Spinal cord (tissue), 9 donors: ENCODE measurements at regions not wholly inside any gene's neighbourhood (a gene's known extent, or its start where the extent isn't known, plus 50 kb on each side); places are given as distances from the start of the nearest gene placed in this dataset.

Experiments
- DNase-seq, 6 donors: peaks; one replicate each; pipeline versions ENCODE4 v3.0.0 to v3.0.0-alpha.2; 2013 to 2015; ENCODE audit warnings: low spot score in 6 of 6, low read depth in 4 of 6
- H3K27ac ChIP-seq: one replicate; pipeline ENCODE4 v1.5.1; 2013; ENCODE audit warnings: low read depth, low read length, control low read depth
- H3K27me3 ChIP-seq: one replicate; pipeline ENCODE4 v1.6.1; 2013; ENCODE audit warnings: low read length; ENCODE audit not compliant: control insufficient read depth, insufficient read depth
- H3K36me3 ChIP-seq: one replicate; pipeline ENCODE4 v1.6.1; 2013; ENCODE audit warnings: low read length; ENCODE audit not compliant: control insufficient read depth, insufficient read depth
- H3K4me1 ChIP-seq: one replicate; pipeline ENCODE4 v1.6.1; 2013; ENCODE audit warnings: low read length; ENCODE audit not compliant: control insufficient read depth, insufficient read depth
- H3K4me3 ChIP-seq: one replicate; pipeline ENCODE4 v1.5.1; 2013; ENCODE audit warnings: low read depth, low read length, control low read depth
- H3K9me3 ChIP-seq: one replicate; pipeline ENCODE4 v1.6.1; 2013; ENCODE audit warnings: low read length; ENCODE audit not compliant: control insufficient read depth, insufficient read depth
- WGBS: methylation state at CpG from one replicate; pipeline ENCODE4 v1.1.5; 2013; ENCODE audit warnings: missing lambda C conversion rate; ENCODE audit not compliant: insufficient coverage; 5-methylcytosine and 5-hydroxymethylcytosine counted together
- donor health status: healthy.

GRCh38 chr3:161821591-161821990, 325.0 kb downstream of the OTOL1 start:
- Histone ChIP-seq H3K9me3 (no peaks in the 10 kb centered on the region), H3K27ac (no peak overlapping the region), H3K4me3 (no peak overlapping the region), H3K27me3 (no peaks in the 10 kb centered on the region), H3K4me1 (no peaks in the 10 kb centered on the region), H3K36me3 (no peaks in the 10 kb centered on the region)
- peak in 1 of 6 donors; percentile 36 for DNase-seq
- WGBS, result 43% methylated on average over 1 of the region's 1 CpG

GRCh38 chr3:161822291-161822690, 325.7 kb downstream of the OTOL1 start:
- no peaks in the 10 kb centered on the region for H3K4me1 ChIP-seq
- no CpG with 5 or more reads among the region's 3 CpGs for WGBS
- H3K9me3 ChIP-seq, result no peaks in the 10 kb centered on the region
- H3K27me3 ChIP-seq, result no peaks in the 10 kb centered on the region
- peak in 2 of 6 donors; percentile 73 to 79 for DNase-seq
- no peak overlapping the region for H3K27ac ChIP-seq
- H3K36me3 ChIP-seq, result no peaks in the 10 kb centered on the region
- H3K4me3 ChIP-seq, result no peak overlapping the region

- Histone ChIP-seq H3K4me1 (no peaks in the 10 kb centered on the region), H3K9me3 (no peaks in the 10 kb centered on the region), H3K36me3 (no peaks in the 10 kb centered on the region), H3K27ac (no peak overlapping the region), H3K4me3 (no peak overlapping the region), H3K27me3 (no peaks in the 10 kb centered on the region)
- WGBS, result no CpG with 5 or more reads among the region's 3 CpGs
- no peak for DNase-seq
Observed at GRCh38 chr3:161823910-161824309, 327.3 kb downstream of the OTOL1 start.

GRCh38 chr3:161838021-161838420, 341.4 kb downstream of the OTOL1 start:
- Histone ChIP-seq H3K27me3 (no peaks in the 10 kb centered on the region), H3K36me3 (no peaks in the 10 kb centered on the region), H3K27ac (no peak overlapping the region), H3K4me3 (no peak overlapping the region), H3K9me3 (no peaks in the 10 kb centered on the region), H3K4me1 (no peaks in the 10 kb centered on the region)
- DNase-seq, result no peak
- 100% methylated on average over 2 of the region's 3 CpGs for WGBS

- Histone ChIP-seq H3K27me3 (no peaks in the 10 kb centered on the region), H3K36me3 (no peaks in the 10 kb centered on the region), H3K27ac (no peak overlapping the region), H3K9me3 (no peaks in the 10 kb centered on the region), H3K4me3 (no peak overlapping the region), H3K4me1 (no peaks in the 10 kb centered on the region)
- no CpG with 5 or more reads among the region's 1 CpG for WGBS
- DNase-seq, result no peak
Observed at GRCh38 chr3:161848376-161848775, 351.8 kb downstream of the OTOL1 start.

GRCh38 chr3:161851941-161852566, 355.4 kb downstream of the OTOL1 start:
- no peaks in the 10 kb centered on the region for H3K9me3 ChIP-seq
- H3K4me1 ChIP-seq, result no peaks in the 10 kb centered on the region
- H3K27me3 ChIP-seq, result no peaks in the 10 kb centered on the region
- H3K36me3 ChIP-seq, result no peaks in the 10 kb centered on the region
- H3K4me3 ChIP-seq, result no peak overlapping the region
- WGBS, result 60% methylated on average over 8 of the region's 8 CpGs
- peak in 1 of 6 donors; percentile 32 for DNase-seq
- H3K27ac ChIP-seq, result no peak overlapping the region

GRCh38 chr3:161852744-161853143, 356.1 kb downstream of the OTOL1 start:
- Histone ChIP-seq H3K9me3 (no peaks in the 10 kb centered on the region), H3K36me3 (no peaks in the 10 kb centered on the region), H3K27ac (no peak overlapping the region), H3K4me1 (no peaks in the 10 kb centered on the region), H3K27me3 (no peaks in the 10 kb centered on the region), H3K4me3 (no peak overlapping the region)
- DNase-seq, result no peak
- 92% methylated on average over 9 of the region's 9 CpGs for WGBS

- WGBS, result 98% methylated on average over 5 of the region's 7 CpGs
- Histone ChIP-seq H3K9me3 (no peaks in the 10 kb centered on the region), H3K27me3 (no peaks in the 10 kb centered on the region), H3K36me3 (no peaks in the 10 kb centered on the region), H3K4me3 (no peak overlapping the region), H3K4me1 (no peaks in the 10 kb centered on the region), H3K27ac (no peak overlapping the region)
- DNase-seq, result no peak
Observed at GRCh38 chr3:161854232-161854771, 357.7 kb downstream of the OTOL1 start.

GRCh38 chr3:161859057-161859456, 362.4 kb downstream of the OTOL1 start:
- H3K36me3 ChIP-seq, result no peaks in the 10 kb centered on the region
- H3K27me3 ChIP-seq, result no peaks in the 10 kb centered on the region
- H3K4me3 ChIP-seq, result no peak overlapping the region
- no peaks in the 10 kb centered on the region for H3K4me1 ChIP-seq
- no CpG with 5 or more reads among the region's 4 CpGs for WGBS
- H3K9me3 ChIP-seq, result no peaks in the 10 kb centered on the region
- no peak overlapping the region for H3K27ac ChIP-seq
- DNase-seq, result no peak

GRCh38 chr3:161859865-161860450, 363.4 kb downstream of the OTOL1 start:
- Histone ChIP-seq H3K9me3 (no peaks in the 10 kb centered on the region), H3K36me3 (no peaks in the 10 kb centered on the region), H3K4me1 (no peaks in the 10 kb centered on the region), H3K4me3 (no peak overlapping the region), H3K27me3 (no peaks in the 10 kb centered on the region), H3K27ac (no peak overlapping the region)
- WGBS, result no CpG with 5 or more reads among the region's 4 CpGs
- DNase-seq, result peak in 1 of 6 donors; percentile 4
